Stimulated activated CD8-positive, alpha-beta memory T cell treated with anti-CD3 and anti-CD28 coated beads, Interleukin-2, amount 100 ng/mL, for 1 hour (primary cell): ENCODE measurements at regions not wholly inside any gene's neighbourhood (a gene's known extent, or its start where the extent isn't known, plus 50 kb on each side); places are given as distances from the start of the nearest gene placed in this dataset.

ENCODE experiments used
- DNase-seq, 2 donors: peaks; one replicate each; pipeline ENCODE4 v3.0.0-alpha.2; 2020; ENCODE audit warnings: low read depth in 2 of 2

DNA sequence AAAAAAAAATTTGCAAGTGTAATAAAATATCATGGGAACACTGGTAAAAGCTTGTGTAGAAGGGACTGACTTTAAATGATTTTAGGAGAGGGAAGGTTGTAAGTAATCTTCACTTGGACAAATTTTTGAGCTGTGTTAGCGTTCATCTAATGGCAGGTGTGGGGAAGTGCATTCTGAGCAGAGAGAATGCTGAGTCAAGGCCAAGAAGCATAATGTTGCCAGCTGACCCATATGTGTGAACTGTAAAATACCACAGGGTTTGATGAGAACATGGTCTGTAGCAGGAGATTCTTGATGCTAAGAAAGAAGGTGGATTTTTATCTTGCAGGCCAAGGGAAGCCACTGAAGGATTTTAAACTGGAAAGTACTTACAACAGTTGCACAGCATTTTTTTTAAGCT is 98.2 kb upstream of the ZNF32 start:
- no peak for DNase-seq

DNA sequence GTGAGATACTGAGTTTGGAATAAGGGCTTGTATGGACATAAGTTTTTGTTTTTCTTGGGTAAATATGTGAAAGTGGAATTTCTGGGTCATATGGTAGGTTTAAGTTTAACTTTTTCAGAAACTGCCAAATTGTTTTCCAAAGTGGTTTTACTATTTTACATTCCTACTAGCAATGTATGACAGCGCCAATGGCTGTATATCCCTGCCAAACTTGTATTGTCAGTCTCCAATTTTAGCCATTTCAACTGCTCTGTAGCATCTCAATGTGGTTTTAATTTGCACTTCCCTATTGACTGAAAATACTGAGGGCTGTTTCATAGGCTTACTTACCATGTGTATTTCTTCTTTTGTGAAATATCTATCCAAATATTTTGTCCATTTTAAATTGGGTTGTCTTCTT is 90.5 kb upstream of the ZNF32 start:
- DNase-seq = no peak

DNA sequence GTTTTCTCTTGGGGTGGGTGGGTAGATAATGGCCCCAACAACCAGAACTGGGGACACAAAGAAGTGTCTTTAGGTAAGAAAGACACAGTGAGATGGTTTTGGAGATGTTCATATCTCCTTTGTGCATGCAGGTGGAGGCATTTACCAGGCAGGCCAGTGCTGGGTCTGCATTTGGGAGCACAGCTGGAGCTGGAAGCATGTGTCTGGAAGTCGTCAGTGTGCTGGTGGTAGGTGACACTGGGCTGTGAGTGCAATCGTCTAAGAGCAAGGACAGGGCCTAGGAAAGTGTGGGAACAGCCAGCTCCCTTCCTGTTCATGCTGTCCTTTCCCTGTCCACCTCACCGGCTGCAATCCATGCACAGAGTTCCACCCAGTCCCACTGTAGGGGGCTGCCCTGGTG is 88.3 kb upstream of the ZNF32 start:
- DNase-seq = no peak

DNA sequence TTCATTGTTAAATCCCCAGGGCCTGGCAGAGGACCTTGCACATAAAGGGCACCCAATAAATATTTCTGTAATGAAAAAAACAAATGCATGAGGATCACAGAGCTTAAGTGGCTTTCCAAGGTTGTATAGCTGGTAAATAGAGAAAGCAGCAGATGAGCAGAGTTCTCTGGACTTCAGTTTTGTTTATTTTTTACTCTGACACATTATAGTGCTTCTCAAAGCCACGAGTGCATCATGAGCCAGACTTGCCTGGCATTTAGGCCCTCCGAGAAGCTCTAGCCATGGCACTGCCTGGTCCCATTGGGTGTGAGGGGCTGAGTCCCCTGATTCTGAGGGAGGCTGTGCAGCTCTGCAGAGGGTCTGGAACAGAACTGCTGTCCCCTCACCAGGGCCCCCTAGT is 87.2 kb upstream of the ZNF32 start:
- no peak for DNase-seq

DNA sequence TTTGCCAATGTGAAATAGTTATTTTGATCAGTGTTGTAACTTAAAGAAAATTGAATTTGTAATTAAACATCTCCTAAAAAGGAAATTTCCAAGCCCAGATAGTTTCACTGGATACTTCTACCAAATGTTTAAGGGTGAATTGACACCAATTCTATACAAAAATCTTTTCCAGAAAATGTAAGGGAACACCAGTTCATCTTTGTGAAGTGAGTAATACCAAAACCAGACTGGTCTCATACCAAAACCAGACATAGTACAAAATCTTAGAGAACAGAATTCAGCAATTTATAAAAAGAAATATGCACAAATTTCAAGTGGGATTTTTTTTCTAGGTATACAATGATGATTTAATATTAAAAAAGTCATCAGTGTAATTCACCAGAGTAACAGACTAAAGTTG is 86.0 kb upstream of the ZNF32 start:
- no peak for DNase-seq

DNA sequence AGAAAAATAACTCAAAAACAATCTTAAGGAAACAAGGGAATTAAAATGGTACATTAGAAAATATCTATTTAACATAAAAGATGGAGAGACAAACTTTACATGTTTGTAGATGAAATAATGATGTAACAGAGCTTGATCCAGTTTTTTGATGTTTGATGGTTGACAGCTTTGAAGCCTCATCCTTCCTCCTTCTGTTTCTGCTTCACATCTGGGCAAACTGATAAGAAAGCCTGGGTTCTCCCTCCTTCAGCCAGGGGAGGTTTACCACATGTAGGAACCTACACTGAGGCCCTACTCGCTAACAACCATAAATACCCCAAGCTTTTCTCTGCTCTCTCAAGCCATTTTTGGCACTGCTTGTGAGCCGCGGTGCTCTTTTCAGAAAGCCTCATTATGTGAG is 82.8 kb upstream of the ZNF32 start:
- no peak for DNase-seq

DNA sequence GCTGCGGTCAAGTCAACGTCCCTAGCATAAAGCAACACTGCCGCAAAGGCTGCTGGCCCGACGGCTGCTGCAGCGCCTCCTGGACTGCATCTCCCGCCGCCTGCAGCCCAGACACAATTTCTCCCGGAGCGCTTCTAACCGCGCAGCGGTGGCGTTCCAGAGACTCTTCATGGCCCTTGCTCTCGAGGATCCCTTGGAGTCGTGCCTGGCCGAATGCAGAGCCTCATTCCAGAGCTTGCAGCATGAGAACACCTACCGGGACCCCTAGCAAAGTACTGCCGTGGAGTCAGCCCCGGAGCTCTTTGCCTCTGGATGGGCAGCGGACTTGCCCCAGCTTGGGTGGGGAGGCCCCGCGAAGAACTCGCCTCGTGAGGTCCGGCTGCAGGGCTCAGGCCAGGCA is 79.7 kb upstream of the ZNF32 start:
- DNase-seq = no peak

DNA sequence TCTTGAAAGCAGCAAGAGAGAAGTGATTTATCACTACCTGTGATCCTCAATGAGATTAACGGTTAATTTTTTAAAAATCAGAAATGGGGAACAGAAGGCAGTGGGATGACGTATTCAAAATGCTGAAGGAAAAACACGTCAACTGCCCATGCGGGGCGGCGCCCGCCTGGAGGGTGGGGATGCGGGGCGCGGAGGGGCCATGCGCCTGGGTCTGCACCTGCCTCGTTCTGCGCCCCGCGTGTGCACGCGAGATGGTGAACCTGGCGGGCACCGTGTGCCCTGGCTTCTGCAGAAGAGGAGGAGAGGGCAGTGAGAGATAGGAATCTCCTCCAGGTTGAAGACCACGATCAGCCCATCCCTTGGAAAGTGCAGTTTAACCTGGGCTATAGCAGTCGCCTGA is 79.3 kb upstream of the ZNF32 start:
- no peak for DNase-seq

DNA sequence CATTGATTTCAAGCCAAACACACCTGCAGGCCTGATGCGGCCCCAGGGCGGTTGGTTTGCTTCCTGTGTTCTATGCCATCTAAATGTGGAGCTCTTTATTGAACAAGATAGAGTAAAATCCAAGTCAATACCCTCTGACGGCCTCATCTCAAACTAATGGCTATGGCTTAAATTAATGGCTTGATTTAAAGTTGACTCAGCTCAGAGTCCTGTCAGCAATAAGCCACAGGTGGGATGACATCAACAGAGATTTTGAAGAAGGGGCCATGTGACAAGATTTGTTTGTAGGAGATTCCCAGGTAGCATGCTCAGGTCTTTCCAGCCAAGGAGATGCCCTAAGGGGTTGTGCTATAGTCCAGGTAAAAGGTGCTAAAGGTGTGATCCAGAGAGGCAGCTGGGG is 66.7 kb upstream of the ZNF32 start:
- DNase-seq = no peak

DNA sequence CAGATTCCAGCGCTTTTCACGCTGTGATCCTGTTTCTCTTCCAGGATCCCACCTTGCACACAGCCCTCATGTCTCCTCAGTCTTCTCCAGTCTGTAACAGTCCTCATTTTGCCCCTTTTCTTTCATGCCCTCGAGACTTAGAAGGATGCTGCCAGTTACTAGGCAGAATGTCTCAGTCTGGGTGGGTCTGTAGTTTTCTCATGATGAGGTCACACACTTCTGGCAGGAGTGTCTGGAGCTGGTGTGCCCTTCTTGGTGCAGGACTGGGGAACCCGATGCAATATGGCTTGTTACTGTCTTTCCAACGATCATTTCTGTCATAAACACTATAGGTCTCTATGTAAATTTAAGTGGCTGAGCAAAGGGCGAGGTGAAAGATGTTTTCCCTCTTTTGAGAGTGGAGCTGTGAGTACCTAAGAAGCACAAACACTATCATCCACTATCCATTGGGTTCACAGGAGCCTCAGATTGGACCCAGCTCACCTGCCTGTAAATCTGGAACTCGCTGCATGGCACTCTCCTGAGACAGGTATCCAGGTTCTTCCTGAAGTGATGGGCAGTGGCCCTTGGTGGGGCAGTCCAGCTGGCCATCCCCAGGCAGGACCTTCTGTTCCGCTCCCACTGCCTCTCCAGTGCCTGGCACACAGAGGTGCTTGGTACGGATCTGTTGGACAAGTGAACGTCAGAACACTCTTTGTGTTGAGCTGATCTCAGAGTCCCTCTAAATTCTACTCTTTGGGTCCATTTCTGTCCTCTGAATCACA is 64.3 kb upstream of the ZNF32 start:
- no peak for DNase-seq

DNA sequence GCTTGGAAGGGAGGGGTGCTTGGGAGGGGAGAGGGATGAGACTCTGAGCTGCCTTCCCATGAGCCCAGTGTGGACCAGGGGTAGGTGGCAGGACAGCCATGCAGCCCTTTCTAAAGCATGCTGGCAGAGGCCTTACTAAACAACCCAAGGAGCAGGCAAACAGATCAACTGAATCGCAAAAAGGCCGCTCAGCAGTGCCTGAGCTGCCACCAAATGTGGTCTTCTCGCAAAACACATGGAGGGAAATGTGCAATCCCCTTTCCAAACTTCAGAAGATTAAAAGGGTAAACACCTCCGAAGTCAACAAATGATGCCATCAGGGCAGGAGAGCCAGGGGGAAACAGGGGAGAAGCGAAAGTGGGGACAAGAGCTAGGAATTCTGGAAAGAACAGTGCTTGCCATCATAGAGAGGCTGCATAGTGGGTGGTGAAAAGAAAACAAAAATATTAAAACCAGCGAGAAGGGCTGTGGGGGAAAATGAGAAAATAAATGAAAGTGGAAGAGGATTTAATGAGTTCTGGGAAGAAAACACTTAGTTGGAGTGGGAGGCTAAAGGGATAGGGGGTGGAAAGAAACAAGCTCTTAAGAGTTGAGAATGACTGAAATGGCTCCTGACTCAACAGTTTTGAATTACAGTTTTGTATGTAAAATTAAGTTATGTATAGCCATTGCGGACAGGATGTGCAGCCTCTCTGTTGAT is 62.2 kb upstream of the ZNF32 start:
- no peak for DNase-seq

DNA sequence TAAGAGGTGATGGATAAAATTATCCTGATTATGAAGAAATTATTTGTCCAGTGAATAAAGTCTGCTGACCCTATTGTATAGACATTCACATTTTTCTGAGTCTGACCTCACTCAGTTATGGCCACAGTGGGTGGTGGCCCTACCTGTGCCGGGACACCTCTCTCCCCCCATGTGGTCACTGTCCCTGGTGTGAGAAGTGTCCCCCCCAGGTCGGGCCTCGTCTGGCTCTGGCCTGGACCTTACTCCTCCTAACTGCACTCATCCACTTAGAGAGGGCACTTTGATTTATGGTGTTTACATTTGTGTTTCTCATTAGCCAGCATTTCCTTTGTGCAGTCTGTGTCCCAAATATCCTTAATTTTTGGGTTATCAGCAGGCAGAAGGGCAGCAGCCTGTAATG is 59.6 kb upstream of the ZNF32 start:
- no peak for DNase-seq

DNA sequence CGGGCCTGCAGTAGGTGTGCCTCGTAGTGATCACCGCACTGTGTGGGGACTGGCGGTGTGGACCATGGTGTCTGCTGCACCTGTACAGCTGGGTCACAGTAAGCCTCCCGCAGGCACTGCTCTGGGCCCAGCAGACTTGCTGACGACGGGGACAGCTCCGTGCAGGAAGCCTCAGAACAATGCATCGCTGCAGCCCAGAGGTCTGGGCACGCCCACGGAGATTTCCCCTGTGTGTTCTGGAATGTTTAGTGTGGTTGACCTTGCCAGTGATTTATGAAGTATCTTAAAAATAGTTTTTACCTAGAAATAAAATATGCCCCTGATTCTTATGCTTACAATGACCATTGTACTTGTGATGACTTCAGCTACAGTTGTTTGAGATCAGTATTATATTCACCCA is 59.1 kb upstream of the ZNF32 start:
- no peak for DNase-seq

DNA sequence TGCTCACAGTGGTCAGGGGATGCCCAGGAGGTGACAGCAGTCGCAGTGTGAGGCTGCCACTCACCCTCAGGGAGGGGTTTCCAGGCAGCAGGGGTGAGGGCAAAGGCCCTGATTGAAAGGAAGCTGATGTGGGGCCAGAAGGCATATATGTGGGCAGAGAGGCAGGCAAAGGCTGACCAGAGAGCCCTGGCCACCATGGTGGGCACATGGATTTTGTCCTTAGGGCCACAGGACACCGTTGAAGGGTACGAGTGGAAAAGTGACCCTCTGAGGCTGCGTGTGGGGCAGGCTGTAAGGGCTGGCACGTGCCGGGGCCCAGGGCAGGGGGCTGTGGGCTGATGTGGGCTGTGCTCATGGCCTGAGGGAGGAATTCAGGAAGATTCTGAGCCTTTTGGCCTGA is 57.5 kb upstream of the ZNF32 start:
- no peak for DNase-seq

DNA sequence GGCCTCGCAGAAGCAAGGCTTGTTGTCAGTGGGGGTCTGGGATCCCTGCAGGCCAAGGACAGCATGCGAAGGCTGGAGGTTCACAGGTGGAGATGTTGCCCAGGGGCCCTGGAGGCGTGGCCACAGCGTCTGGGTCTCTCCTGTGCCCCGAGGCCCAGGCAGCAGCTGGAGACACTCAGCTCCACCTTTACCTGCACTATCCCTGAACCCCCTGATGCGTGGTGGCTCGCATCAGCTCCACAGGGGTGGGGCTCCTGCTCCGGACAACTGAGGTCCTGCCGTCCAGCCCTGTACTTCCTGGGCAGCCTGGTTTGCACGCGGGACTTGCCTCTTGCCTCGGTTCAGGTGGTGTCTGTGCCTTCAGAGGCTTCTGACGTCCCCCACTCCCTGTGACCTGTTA is 54.6 kb upstream of the ZNF32 start:
- DNase-seq = no peak

DNA sequence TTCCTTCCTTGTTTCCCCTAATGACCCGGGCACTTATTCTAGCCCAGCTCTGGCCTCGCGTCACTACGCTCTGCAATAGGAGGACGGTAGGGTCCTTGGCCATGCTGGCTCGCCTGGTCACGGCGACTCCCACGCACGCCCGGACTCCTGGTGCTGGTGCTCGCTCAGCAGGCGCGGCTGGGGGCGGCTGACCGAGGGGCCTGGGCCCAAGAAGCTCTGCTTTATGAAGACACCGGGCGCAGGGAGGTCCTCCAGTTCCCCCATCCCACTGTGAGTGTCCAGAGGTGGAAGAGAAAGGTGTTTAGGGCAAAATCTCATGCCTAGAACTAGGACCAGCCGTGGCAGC is 54.2 kb upstream of the ZNF32 start:
- DNase-seq = no peak

DNA sequence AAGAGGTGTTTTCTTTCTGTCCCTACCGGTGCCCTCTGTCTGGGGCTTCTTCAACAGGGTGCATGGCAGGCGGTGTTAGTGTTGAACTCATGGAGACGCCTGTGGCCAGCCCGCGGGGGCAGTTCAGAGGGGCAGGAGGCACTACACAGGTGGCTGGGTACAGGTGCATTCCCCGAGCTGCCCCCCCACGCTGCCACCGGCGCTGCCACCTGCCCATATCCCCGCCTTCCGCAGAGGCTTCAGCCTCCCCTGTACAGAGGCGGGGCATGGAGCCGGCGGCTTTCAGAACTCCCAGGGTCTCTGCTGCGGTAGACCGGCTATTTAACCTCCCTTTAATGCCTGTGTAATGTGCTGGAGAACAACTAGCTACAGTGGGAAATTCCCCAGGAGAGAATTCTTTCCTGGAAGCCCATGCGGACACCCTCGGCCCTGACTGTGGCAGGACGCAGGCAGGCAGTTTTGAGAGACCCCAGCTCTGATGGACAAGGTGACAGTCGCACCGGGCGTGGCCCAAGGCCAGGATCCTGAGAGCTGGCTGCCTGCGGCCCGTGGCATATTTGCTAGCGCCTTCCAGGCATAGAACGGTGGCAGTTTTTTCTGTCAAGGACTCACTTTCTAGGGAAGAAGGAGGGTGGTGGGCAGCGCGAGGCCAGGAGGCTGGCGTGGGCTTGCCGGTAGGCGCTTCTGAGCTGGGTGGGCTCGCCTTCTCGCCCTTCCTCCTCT is 53.7 kb upstream of the ZNF32 start:
- no peak for DNase-seq

DNA sequence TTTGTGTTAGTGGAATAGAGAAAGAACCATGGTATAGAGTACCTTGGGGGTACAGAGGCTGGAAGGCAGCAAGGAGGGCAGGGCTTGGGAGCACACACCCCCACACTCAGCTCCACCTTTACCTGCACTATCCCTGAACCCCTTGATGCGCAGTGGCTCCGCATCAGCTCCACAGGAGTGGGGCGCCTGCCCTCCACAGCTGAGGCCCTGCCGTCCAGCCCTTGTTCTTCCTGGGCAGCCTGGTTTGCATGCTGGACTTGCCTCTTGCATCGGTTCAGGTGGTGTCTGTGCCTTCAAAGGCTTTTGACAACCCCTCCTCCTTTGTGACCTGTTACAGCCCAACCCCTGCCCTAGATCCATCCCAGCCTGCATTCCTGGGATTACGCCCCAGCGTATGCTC is 52.6 kb upstream of the ZNF32 start:
- DNase-seq = no peak

DNA sequence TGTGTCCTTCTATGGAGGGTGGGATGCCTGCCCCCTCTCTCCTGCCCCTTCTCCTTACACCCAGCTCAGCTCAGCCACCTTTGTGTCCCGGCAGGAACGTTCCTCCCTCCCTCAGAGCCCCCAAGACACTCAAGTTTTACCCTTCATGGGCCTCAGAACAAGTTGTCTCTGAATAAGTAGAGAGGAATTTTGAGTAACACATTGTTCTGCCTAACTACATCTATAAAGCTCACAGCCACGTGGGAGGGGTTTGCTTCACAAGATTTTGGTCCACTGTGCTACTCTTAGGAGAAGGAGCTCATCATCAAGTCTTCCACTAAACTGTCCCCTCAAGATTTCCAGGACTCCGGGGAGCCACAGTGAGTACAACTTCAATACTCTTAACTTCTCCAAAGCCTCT is 51.6 kb upstream of the ZNF32 start:
- DNase-seq = no peak

DNA sequence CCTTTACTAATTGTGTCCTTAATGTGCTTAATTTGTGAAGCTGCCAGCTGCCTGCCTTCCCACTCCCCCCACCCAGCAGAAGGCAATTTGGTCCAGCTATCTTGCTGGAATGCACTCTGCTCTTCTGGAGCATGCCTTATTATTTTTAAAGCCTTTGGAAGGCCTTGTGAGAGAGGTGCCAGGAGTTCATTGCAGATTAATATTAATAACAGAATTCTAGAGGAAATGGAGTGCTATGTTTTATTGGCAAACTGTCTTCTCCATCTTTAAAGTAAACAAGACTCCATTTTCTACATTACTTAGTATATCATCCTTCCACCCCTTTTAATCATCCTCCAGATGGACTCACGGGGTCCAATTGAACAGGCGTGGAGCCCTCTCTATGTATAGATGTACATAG is 50.8 kb upstream of the ZNF32 start:
- DNase-seq = no peak
